ENCODE measurements at regions not wholly inside any gene's neighbourhood (a gene's known extent, or its start where the extent isn't known, plus 50 kb on each side); places are given as distances from the start of the nearest gene placed in this dataset.

DNA sequence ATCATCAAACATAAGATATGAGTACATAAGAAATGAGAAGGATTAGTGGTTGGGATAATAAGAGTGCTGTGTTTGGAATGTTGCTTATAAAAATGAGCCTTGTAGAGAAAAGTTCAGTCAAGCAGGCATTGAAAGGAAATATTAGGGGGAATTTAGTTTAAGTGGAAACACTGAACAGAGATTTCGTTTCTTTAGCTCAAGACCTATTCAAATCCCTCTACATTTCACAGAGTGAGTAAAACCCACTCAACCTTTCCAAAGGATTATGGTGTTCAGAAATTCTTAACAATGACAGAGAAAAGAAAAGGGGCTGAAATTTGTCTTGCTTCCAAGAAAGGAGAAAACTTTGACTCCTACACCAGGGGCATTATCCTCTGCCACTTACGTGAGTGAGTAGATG, 1072.4 kb upstream of the LCORL start:
- Histone ChIP-seq H3K4me3 (no peak overlapping the region), H3K36me3 (no peaks in the 10 kb centered on the region), H3K4me1 (no peaks in the 10 kb centered on the region), H3K9me3 (peaks cover 0 to 3% (median 0%) of the 10 kb centered on the region in 12 donors), H3K27ac (no peak overlapping the region), H3K27me3 (no peaks in the 10 kb centered on the region)
- DNase-seq (no peak), ATAC-seq (no peak)
- TF ChIP-seq POLR2A (IDR thresholded peaks at IDR 0.05) = no peak
- TF ChIP-seq, protein P1, sequence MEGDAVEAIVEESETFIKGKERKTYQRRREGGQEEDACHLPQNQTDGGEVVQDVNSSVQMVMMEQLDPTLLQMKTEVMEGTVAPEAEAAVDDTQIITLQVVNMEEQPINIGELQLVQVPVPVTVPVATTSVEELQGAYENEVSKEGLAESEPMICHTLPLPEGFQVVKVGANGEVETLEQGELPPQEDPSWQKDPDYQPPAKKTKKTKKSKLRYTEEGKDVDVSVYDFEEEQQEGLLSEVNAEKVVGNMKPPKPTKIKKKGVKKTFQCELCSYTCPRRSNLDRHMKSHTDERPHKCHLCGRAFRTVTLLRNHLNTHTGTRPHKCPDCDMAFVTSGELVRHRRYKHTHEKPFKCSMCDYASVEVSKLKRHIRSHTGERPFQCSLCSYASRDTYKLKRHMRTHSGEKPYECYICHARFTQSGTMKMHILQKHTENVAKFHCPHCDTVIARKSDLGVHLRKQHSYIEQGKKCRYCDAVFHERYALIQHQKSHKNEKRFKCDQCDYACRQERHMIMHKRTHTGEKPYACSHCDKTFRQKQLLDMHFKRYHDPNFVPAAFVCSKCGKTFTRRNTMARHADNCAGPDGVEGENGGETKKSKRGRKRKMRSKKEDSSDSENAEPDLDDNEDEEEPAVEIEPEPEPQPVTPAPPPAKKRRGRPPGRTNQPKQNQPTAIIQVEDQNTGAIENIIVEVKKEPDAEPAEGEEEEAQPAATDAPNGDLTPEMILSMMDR (IDR thresholded peaks at IDR 0.05) = no peak
- 34 to 38% (median 37%) methylated on average over 2 of the region's 2 CpGs for WGBS, 4 donors
- intact Hi-C loops (cut with DNase I) = no loop called here

DNA sequence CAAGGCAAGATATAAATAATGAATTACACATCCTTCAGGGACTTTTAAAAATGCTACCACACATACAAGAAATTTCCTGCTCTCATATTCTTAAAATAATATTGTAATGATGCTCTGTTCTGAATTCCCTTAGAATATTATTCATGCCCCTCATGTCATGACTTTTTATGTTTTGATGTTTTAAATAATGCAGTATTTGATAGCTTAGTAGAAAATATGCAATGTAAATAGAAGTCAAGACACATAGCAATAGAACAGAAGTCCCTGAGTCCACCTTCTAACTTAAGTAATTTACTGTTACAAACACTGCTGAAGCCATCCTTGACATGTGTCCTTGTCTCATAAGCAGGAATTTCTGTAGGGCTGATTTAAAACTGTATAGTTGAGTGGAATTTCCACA, 1071.2 kb upstream of the LCORL start:
- Histone ChIP-seq H3K4me3 (no peak overlapping the region), H3K4me1 (no peaks in the 10 kb centered on the region), H3K27me3 (no peaks in the 10 kb centered on the region), H3K27ac (no peak overlapping the region), H3K9me3 (peaks cover 0 to 3% (median 0%) of the 10 kb centered on the region in 12 donors), H3K36me3 (no peaks in the 10 kb centered on the region)
- intact Hi-C loops (cut with DNase I) = no loop called here
- TF ChIP-seq, protein P1 (IDR thresholded peaks at IDR 0.05) = no peak
- TF ChIP-seq POLR2A (IDR thresholded peaks at IDR 0.05) = no peak
- DNase-seq (no peak), ATAC-seq (no peak)

DNA sequence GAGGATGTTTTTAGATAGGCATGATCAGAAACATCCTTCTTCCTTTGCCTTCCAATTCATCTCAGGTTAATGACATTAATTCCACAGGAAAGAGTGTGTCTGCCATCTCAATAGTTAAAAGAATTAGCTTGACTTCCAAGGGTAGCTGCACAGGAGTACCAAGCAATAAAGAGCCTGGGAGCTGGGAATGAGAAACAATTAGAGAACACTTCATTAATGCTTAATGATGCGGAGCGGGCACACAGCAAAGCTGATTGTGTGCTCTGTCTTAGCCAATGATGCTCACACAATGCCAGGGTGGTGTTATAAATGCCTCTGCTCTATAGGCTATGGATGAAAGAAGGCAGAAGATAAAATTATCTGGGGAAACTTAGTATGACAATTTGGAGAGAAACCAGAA, 1052.5 kb upstream of the LCORL start:
- ATAC-seq (no peak), DNase-seq (no peak)
- no peak overlapping the region for H3K4me3 ChIP-seq
- H3K27me3 ChIP-seq = no peaks in the 10 kb centered on the region
- 93 to 94% (median 93%) methylated on average over 2 of the region's 2 CpGs for WGBS, 4 donors
- H3K9me3 ChIP-seq = no peaks in the 10 kb centered on the region
- H3K27ac ChIP-seq = no peak overlapping the region
- TF ChIP-seq POLR2A (IDR thresholded peaks at IDR 0.05) = no peak
- TF ChIP-seq, protein P1 (IDR thresholded peaks at IDR 0.05) = no peak
- H3K4me1 ChIP-seq = no peaks in the 10 kb centered on the region
- no peaks in the 10 kb centered on the region for H3K36me3 ChIP-seq
- intact Hi-C loops (cut with DNase I) = no loop called here

DNA sequence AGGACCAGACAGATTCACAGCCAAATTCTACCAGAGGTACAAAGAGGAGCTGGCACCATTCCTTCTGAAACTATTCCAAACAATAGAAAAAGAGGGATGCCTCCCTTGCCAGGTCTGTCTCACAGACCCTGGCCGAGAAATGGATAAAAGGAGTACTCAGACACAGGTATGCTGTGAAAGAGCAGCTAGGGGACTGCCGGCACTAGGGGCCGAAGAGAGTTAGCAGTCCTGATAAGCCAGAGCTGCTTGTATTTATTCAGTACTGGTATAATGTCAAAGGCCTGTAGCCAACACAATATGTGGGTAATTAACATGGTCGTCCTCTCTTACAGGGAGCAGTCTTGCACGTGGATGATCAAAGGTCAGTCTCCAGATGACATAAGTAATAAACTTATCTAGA, 1042.1 kb upstream of the LCORL start:
- no peak for TF ChIP-seq POLR2A (IDR thresholded peaks at IDR 0.05)
- TF ChIP-seq, protein P1 (IDR thresholded peaks at IDR 0.05) = no peak
- Histone ChIP-seq H3K9me3 (peaks cover 0 to 21% (median 0%) of the 10 kb centered on the region in 12 donors), H3K4me3 (no peak overlapping the region), H3K27ac (no peak overlapping the region), H3K4me1 (no peaks in the 10 kb centered on the region), H3K27me3 (no peaks in the 10 kb centered on the region), H3K36me3 (no peaks in the 10 kb centered on the region)
- ATAC-seq (no peak), DNase-seq (no peak)
- 74 to 92% (median 83%) methylated on average over 5 of the region's 5 CpGs for WGBS, 4 donors
- intact Hi-C loops (cut with DNase I) = no loop called here

All from heart left ventricle (tissue), 16 donors.